GM19455 (cell line): ENCODE measurements at regions not wholly inside any gene's neighbourhood (a gene's known extent, or its start where the extent isn't known, plus 50 kb on each side); places are given as distances from the start of the nearest gene placed in this dataset.

Experiments used
- ATAC-seq: cut with Tn5 transposase; IDR thresholded peaks from one replicate; pipeline ENCODE4 v1.9.1; 2021; ENCODE audit not compliant: unreplicated experiment

- ATAC-seq = no peak
Measured at GRCh38 chr4:58935332-58935731, 1825.1 kb upstream of the IGFBP7 start.

DNA sequence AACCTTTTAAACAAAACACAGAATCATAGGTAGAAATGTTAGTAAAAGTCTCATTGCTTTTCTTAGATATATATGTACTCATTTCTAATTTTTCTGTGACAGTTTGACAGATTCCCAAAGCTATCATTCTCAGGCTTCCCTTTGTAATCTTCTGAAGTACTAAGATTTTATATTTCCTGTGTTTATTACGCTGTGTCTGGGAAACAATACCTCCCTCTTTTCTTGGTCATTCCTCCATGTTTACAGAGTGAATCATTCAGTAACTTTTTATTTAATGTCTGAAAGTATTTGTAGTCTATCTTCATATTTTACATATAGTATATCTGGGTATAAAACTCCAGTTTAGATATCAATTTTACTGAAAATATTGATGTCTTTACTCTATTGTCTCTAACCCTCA lies 1826.3 kb upstream of the IGFBP7 start:
- ATAC-seq = no peak

DNA sequence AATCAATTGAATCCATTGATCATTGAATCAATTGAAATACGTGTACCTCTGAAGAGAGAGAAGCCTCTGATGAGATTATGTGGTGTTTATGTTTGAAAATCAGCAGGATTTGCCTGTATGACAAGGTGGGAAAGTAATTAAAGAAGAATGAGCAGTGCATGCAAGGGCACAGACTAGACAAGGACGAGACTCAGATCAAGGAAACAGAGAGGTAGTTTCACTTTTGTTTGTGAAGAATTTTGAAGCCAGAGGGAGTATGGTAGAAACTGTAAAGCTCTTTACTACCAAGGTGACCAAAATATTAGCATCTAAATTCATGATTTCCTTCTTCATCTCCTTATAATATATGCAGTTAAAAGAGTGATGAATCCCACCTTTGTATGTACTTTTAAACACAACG lies 1830.0 kb upstream of the IGFBP7 start:
- no peak for ATAC-seq

DNA sequence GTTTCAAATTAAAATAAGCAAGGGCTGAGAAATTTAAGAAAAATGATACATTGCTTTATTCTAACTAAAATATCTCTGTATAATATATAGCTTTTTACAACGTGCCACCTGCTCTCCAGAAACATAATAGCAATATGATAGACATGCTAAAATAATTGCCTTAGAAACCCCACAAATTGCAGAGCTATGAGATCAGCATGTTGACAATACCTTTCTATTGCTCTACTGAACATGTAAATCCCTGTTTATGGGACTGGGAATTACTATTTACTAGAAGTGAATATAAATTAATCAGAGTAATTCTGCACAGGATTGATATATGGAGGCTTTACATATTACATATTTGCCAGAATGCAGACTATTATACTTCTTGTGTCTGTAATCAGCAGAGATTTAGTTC lies 1831.1 kb upstream of the IGFBP7 start:
- no peak for ATAC-seq

DNA sequence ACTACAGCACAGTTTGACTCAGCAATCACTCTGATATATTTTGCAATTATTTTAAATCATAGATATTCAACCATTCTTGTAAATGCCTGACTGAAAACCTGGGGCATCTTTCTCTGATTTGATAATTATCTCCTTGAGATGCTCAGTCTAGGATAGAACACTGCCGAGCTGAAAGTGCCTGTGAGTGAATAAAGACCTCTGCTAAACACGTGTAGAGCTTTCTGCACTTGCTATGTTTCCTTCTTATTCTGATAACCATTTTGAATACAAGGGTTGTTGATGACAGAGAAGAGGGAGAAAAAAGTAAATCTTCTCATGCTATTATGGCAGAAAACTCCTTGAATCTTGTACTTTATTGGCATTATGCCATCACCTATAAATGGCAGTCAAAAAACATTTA lies 1843.4 kb upstream of the IGFBP7 start:
- ATAC-seq = no peak

DNA sequence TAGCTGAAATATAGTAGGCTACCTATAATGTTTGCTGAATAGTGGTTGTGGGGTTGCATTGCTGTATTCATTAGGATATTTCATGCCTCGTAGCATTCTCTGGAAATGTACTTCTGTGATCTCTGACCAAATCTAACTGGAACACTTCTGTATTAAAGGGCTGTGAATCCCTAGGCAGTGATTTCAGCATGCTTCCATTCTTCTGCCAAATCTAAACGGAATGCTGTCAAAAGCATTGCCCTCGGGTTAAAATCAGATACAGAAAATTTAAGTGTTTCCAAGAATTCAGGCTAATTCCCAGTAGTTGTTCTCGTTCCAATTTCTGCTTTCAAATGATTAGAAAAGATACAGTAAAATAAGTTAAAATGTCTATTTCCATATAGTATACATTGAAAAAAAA lies 1847.5 kb upstream of the IGFBP7 start:
- no peak for ATAC-seq

GRCh38 chr4:58961283-58961682 lies 1851.1 kb upstream of the IGFBP7 start:
- no peak for ATAC-seq

- ATAC-seq = no peak
Measured at GRCh38 chr4:58961925-58962324, 1851.7 kb upstream of the IGFBP7 start.

GRCh38 chr4:58962424-58962823 lies 1852.2 kb upstream of the IGFBP7 start:
- no peak for ATAC-seq

GRCh38 chr4:58981828-58982227 lies 1871.6 kb upstream of the IGFBP7 start:
- ATAC-seq = no peak

DNA sequence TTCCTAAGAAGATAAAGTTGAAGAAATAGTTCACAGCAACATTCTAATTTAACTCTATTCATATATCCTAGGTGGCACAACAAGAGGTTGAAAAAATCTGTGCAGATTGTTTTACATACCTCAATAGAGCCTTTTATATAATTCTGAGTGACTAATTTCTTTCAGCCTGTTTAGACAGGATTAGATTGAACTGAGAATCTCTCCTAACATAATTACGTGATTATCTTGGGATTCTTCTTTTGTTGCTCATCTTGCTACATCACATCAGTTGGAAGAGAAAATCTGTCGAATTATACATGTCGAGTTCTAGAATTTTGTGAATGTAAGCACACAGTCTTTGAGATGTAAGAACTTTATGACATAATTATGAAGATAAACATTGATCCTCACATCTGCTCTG lies 1873.7 kb upstream of the IGFBP7 start:
- no peak for ATAC-seq

DNA sequence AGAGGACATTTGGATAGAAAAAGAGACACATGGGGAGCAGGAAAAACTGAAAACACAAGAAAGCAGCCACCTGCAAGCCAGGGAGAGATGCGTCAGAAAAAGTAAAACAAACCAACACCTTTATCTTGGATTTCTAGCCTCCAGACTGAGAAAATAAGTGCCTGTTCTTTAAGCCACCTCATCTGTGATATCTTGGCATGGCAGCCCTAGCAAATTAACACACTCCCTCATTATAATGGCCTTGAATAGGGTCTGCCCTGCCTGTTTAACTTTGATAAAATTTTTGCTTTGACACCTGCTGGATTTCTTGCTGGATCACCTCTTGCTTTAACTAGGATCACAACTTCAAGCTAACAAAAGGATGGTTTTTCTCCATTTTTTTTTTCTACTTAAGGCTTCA lies 1892.0 kb upstream of the IGFBP7 start:
- ATAC-seq = no peak

DNA sequence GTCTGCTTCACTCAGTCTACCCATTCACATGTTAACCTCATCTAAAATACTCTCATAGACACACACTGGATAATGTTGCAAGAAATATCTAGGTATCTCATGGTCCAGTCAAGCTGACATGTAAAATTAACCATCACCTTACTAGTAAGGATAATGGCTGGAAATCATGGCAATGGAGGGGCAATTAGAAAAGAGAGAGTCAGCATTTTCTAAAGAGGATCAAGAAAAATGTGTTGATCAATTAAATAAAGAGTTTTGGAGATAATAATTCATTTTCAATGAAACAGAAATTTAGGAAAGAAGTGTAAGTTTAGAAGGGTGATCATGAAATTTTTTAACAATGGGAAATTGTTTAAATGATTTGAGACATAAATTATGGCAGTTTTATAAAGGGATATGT lies 1914.1 kb upstream of the IGFBP7 start:
- ATAC-seq = no peak

DNA sequence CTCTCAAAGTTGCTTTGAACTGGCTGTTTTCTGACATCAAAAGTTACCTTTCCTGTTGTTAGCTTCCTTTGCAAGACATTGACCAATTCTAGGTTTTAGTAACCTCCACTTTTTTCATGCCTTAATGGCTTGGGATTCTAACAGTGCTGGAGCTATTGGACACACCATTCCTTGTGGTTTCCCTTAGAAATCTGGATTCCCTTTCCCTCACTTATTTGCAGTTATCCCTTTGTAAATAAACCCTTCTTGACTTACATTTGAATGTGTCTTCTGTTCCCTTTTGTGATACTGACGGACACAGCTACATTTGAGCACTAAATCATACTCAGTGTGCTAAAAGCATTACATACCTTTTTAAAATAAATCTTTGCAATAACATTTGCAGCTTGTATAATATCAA lies 1927.6 kb upstream of the IGFBP7 start:
- no peak for ATAC-seq

GRCh38 chr4:59039046-59039445 lies 1928.9 kb upstream of the IGFBP7 start:
- no peak for ATAC-seq

DNA sequence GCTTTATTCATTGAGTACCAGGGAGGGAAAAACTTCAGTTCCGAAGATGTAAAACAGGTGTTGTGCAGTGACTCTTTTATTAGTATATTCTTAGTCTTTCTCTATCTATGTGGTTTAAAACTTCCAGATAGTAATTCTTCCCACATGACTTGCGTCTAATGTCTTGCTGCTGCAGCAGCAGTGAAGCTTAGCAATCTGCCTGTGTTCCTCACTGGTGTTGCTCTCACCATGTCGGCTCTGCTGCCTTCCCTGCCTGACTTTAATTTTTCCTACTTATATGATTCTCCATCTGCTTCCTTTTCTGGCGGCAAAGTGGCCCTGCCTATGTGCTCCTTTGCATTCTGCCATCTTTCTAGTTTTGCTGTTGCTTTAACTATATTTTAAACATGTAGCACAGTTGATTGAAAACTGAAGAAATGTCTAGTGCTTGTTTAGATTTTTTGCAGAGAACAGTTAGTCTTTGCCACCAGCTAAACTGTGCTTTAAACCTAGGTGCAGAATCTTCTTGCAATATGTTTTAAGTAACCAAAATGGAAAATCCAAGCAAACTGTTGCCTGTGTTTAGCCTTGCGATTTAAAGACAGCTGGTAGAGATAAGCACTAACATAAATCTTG lies 1934.2 kb upstream of the IGFBP7 start:
- no peak for ATAC-seq

DNA sequence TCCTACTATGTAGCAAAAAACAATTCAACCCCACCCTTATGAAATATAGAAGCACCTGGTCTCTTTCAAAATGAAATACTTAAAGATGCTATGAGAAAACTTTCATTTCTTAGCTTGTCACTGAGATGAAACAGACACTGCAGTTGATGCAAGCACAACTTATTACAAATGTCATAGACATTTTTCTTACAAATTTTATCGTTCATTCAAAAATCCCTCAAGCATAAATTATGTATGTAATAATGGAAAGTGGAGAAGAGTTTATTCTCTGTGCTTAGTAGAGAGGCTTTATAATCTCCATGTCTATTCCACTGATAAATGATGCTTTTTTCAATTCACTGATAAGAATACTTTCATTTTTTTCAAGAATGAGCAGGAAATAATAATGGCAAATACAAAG lies 1943.9 kb upstream of the IGFBP7 start:
- ATAC-seq = no peak

GRCh38 chr4:59057804-59058203 lies 1947.6 kb upstream of the IGFBP7 start:
- ATAC-seq = no peak

- no peak for ATAC-seq
Measured at GRCh38 chr4:59058543-59058942, 1948.4 kb upstream of the IGFBP7 start.

GRCh38 chr4:59060002-59060846 lies 1950.0 kb upstream of the IGFBP7 start:
- ATAC-seq = no peak

DNA sequence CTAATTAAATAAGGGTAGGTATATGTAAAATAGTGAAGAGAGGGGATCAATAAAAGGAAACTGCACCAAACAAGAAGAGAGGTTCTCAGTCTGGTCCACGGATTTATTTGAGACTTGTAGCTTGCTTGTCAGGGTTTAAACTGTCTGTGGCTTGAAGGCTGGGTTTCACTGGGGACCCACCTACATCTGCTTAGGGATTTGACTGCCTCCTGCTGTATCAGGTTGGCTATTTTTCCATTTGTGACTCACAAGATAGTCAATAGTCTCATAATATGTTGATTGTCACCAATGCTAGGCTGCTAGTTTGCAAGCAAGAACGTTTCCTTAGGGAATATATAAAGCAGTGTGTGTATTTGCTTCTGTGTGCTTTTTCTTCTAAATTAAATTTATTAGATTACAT lies 1950.7 kb upstream of the IGFBP7 start:
- ATAC-seq = no peak

GRCh38 chr4:59063015-59063720 lies 1953.0 kb upstream of the IGFBP7 start:
- ATAC-seq = no peak
